NCI-H524 treated with DMSO at 0.1 percent for 48 hours (cell line): ENCODE measurements at regions not wholly inside any gene's neighbourhood (a gene's known extent, or its start where the extent isn't known, plus 50 kb on each side); places are given as distances from the start of the nearest gene placed in this dataset.

Experiments used
- DNase-seq: peaks from one replicate; lab custom pipeline; 2025; lab: John Stamatoyannopoulos, UW

GRCh38 chr5:4192111-4192510 is 596.5 kb downstream of the IRX1 start:
- DNase-seq = no peak

GRCh38 chr5:4196744-4197143 is 601.1 kb downstream of the IRX1 start:
- DNase-seq = no peak

GRCh38 chr5:4197151-4197550 is 601.5 kb downstream of the IRX1 start:
- no peak for DNase-seq

- no peak for DNase-seq
Measured at GRCh38 chr5:4198461-4198860, 602.8 kb downstream of the IRX1 start.

GRCh38 chr5:4199049-4199841 is 603.6 kb downstream of the IRX1 start:
- no peak for DNase-seq

GRCh38 chr5:4203146-4203545 is 607.5 kb downstream of the IRX1 start:
- no peak for DNase-seq

- no peak for DNase-seq
Measured at GRCh38 chr5:4204276-4205141, 608.9 kb downstream of the IRX1 start.

GRCh38 chr5:4205398-4205797 is 609.8 kb downstream of the IRX1 start:
- no peak for DNase-seq

- DNase-seq = no peak
Measured at GRCh38 chr5:4206127-4206526, 610.5 kb downstream of the IRX1 start.

- no peak for DNase-seq
Measured at GRCh38 chr5:4207486-4207885, 611.9 kb downstream of the IRX1 start.

GRCh38 chr5:4208537-4208936 is 612.9 kb downstream of the IRX1 start:
- DNase-seq = no peak

GRCh38 chr5:4208996-4209395 is 613.4 kb downstream of the IRX1 start:
- no peak for DNase-seq

- DNase-seq = no peak
Measured at GRCh38 chr5:4212071-4212739, 616.6 kb downstream of the IRX1 start.

- peak; percentile 62 for DNase-seq
Measured at GRCh38 chr5:4212981-4213819, 617.6 kb downstream of the IRX1 start.

- no peak for DNase-seq
Measured at GRCh38 chr5:4215143-4215542, 619.5 kb downstream of the IRX1 start.

GRCh38 chr5:4216142-4216541 is 620.5 kb downstream of the IRX1 start:
- DNase-seq = no peak

GRCh38 chr5:4220016-4220415 is 624.4 kb downstream of the IRX1 start:
- no peak for DNase-seq

- no peak for DNase-seq
Measured at GRCh38 chr5:4221048-4221447, 625.4 kb downstream of the IRX1 start.

GRCh38 chr5:4222147-4222546 is 626.5 kb downstream of the IRX1 start:
- DNase-seq = no peak

GRCh38 chr5:4222821-4223220 is 627.2 kb downstream of the IRX1 start:
- DNase-seq = no peak

GRCh38 chr5:4225741-4226140 is 630.1 kb downstream of the IRX1 start:
- DNase-seq = no peak

GRCh38 chr5:4226565-4226964 is 630.9 kb downstream of the IRX1 start:
- DNase-seq = no peak
